Lower lobe of right lung (tissue), 2 donors: ENCODE measurements at regions not wholly inside any gene's neighbourhood (a gene's known extent, or its start where the extent isn't known, plus 50 kb on each side); places are given as distances from the start of the nearest gene placed in this dataset.

Experiments
- ATAC-seq, 2 donors: fragments of 200-7000 bp; cut with Tn5 transposase; one replicate each; pipeline ENCODE4 v1.9.1; 2020 to 2022; ENCODE audit warnings: mild to moderate bottlenecking in 2 of 2, moderate library complexity in 2 of 2
- DNase-seq: peaks from one replicate; pipeline ENCODE4 v3.0.0-alpha.2; 2020
- H3K27ac ChIP-seq: fragments of 200-600 bp; one replicate; pipeline ENCODE4 v1.8.0; 2022
- H3K27me3 ChIP-seq: fragments of 200-600 bp; one replicate; pipeline ENCODE4 v1.8.0; 2022; ENCODE audit warnings: low read depth
- H3K36me3 ChIP-seq: fragments of 200-600 bp; one replicate; pipeline ENCODE4 v1.8.0; 2022; ENCODE audit warnings: mild to moderate bottlenecking
- H3K4me1 ChIP-seq: fragments of 200-600 bp; one replicate; pipeline ENCODE4 v1.8.0; 2022
- H3K4me3 ChIP-seq: fragments of 200-600 bp; one replicate; pipeline ENCODE4 v1.8.0; 2022; ENCODE audit warnings: mild to moderate bottlenecking
- H3K9me3 ChIP-seq: fragments of 200-600 bp; one replicate; pipeline ENCODE4 v1.8.0; 2022
- CTCF ChIP-seq: fragments of 200-600 bp; IDR thresholded peaks from one replicate; pipeline ENCODE4 v1.8.0; 2022; ENCODE audit warnings: antibody characterized with exemption, mild to moderate bottlenecking
- intact Hi-C: fragments of 100-400 bp; cut with DNase I; formaldehyde crosslinking; loops from one replicate; pipeline ENCODE4 v1.11.0; 2022
- donor health status: DM: no; HTN: yes; CAD: no; lungs with severe emphysema.

GRCh38 chr13:31878052-31878451 is 138.7 kb downstream of the RXFP2 start:
- ATAC-seq (no peak), DNase-seq (no peak)
- H3K27me3 ChIP-seq: no peaks in the 10 kb centered on the region
- H3K4me3 ChIP-seq: no peak overlapping the region
- no peak overlapping the region for H3K27ac ChIP-seq
- H3K4me1 ChIP-seq: peaks cover 8% of the 10 kb centered on the region
- intact Hi-C loops: no loop called here
- no peaks in the 10 kb centered on the region for H3K36me3 ChIP-seq
- TF ChIP-seq CTCF: no peak
- H3K9me3 ChIP-seq: no peaks in the 10 kb centered on the region

- intact Hi-C loops: no loop called here
- Histone ChIP-seq H3K4me3 (no peak overlapping the region), H3K27ac (no peak overlapping the region), H3K27me3 (no peaks in the 10 kb centered on the region), H3K4me1 (peaks cover 8% of the 10 kb centered on the region), H3K36me3 (no peaks in the 10 kb centered on the region), H3K9me3 (no peaks in the 10 kb centered on the region)
- no peak for ATAC-seq
- DNase-seq: no peak
- no peak for TF ChIP-seq CTCF
Measured at GRCh38 chr13:31878495-31878894, 139.2 kb downstream of the RXFP2 start.

- peaks cover 8% of the 10 kb centered on the region for H3K4me1 ChIP-seq
- DNase-seq (no peak), ATAC-seq (no peak)
- H3K9me3 ChIP-seq: no peaks in the 10 kb centered on the region
- H3K27ac ChIP-seq: no peak overlapping the region
- intact Hi-C loops: no loop called here
- no peaks in the 10 kb centered on the region for H3K36me3 ChIP-seq
- TF ChIP-seq CTCF: no peak
- H3K4me3 ChIP-seq: no peak overlapping the region
- no peaks in the 10 kb centered on the region for H3K27me3 ChIP-seq
Measured at GRCh38 chr13:31878955-31879354, 139.6 kb downstream of the RXFP2 start.

GRCh38 chr13:31880851-31881494 is 141.6 kb downstream of the RXFP2 start:
- DNase-seq (no peak), ATAC-seq (no peak)
- Histone ChIP-seq H3K36me3 (no peaks in the 10 kb centered on the region), H3K9me3 (no peaks in the 10 kb centered on the region), H3K4me1 (peaks cover 13% of the 10 kb centered on the region), H3K27me3 (no peaks in the 10 kb centered on the region), H3K27ac (no peak overlapping the region), H3K4me3 (no peak overlapping the region)
- intact Hi-C loops: no loop called here
- no peak for TF ChIP-seq CTCF

GRCh38 chr13:31881495-31881882 is 142.2 kb downstream of the RXFP2 start:
- intact Hi-C loops: no loop called here

More at GRCh38 chr13:31881495-31881882, 142.2 kb downstream of the RXFP2 start:
- no peak for TF ChIP-seq CTCF
- DNase-seq (no peak), ATAC-seq (no peak)
- Histone ChIP-seq H3K36me3 (no peaks in the 10 kb centered on the region), H3K9me3 (no peaks in the 10 kb centered on the region), H3K4me3 (no peak overlapping the region), H3K4me1 (peaks cover 15% of the 10 kb centered on the region), H3K27me3 (no peaks in the 10 kb centered on the region), H3K27ac (no peak overlapping the region)
